Ascending aorta (tissue), 2 donors: ENCODE measurements at regions not wholly inside any gene's neighbourhood (a gene's known extent, or its start where the extent isn't known, plus 50 kb on each side); places are given as distances from the start of the nearest gene placed in this dataset.

ENCODE experiments used
- DNase-seq, 2 donors: peaks; one replicate each; pipeline ENCODE4 v3.0.0-alpha.2; 2019; ENCODE audit warnings: low spot score in 2 of 2
- H3K27ac ChIP-seq, 2 donors: fragments of 200-600 bp; sonication (generic); one replicate each; pipeline ENCODE4 v1.5.1; 2016 to 2017; ENCODE audit warnings: mild to moderate bottlenecking in 1 of 2
- H3K27me3 ChIP-seq: fragments of 200-600 bp; sonication (generic); one replicate; pipeline ENCODE4 v1.5.1; 2017
- H3K36me3 ChIP-seq, 2 donors: fragments of 200-600 bp; sonication (generic); one replicate each; pipeline ENCODE4 v1.5.1; 2016
- H3K4me1 ChIP-seq, 2 donors: fragments of 200-600 bp; sonication (generic); one replicate each; pipeline ENCODE4 v1.5.1; 2016 to 2017; ENCODE audit warnings: mild to moderate bottlenecking in 1 of 2
- H3K4me3 ChIP-seq, 2 donors: fragments of 200-600 bp; sonication (generic); one replicate each; pipeline ENCODE4 v1.5.1; 2016 to 2017; ENCODE audit warnings: mild to moderate bottlenecking in 1 of 2
- H3K9me3 ChIP-seq, 2 donors: fragments of 200-600 bp; sonication (generic); one replicate each; pipeline ENCODE4 v1.5.1; 2016
- CTCF ChIP-seq, 3 experiments: fragments of 200-600 bp in 2 of 3; fragments of 450-650 bp in 1 of 3; sonication (generic) in 2 of 3; IDR thresholded peaks; one replicate each; pipeline ENCODE4 v1.5.1; 2016 to 2019; ENCODE audit warnings: antibody characterized with exemption in 3 of 3, mild to moderate bottlenecking in 1 of 3, moderate library complexity in 1 of 3
- intact Hi-C: fragments of 100-400 bp; cut with DNase I; formaldehyde crosslinking; loops from one replicate; pipeline ENCODE4 v1.15.1; 2023

- no peak overlapping the region for H3K4me3 ChIP-seq
- H3K36me3 ChIP-seq: no peaks in the 10 kb centered on the region
- H3K9me3 ChIP-seq: peaks cover 0 to 21% of the 10 kb centered on the region in 2 donors
- H3K27ac ChIP-seq: no peak overlapping the region
- no peak for DNase-seq
- no peaks in the 10 kb centered on the region for H3K27me3 ChIP-seq
- TF ChIP-seq CTCF (IDR thresholded peaks at IDR 0.05): no peak
- intact Hi-C loops: no loop called here
- H3K4me1 ChIP-seq: no peaks in the 10 kb centered on the region
Measured at GRCh38 chr2:186328838-186329237, 157.2 kb upstream of the ZC3H15 start.

GRCh38 chr2:186330050-186330449, 156.0 kb upstream of the ZC3H15 start:
- Histone ChIP-seq H3K27ac (no peak overlapping the region), H3K4me1 (no peaks in the 10 kb centered on the region), H3K27me3 (no peaks in the 10 kb centered on the region), H3K9me3 (peaks cover 0 to 14% of the 10 kb centered on the region in 2 donors), H3K4me3 (no peak overlapping the region), H3K36me3 (no peaks in the 10 kb centered on the region)
- TF ChIP-seq CTCF (IDR thresholded peaks at IDR 0.05): no peak
- DNase-seq: no peak
- intact Hi-C loops: no loop called here

- peaks cover 0 to 8% of the 10 kb centered on the region in 2 donors for H3K9me3 ChIP-seq
- H3K4me3 ChIP-seq: no peak overlapping the region
- H3K27me3 ChIP-seq: no peaks in the 10 kb centered on the region
- peaks cover 0 to 3% of the 10 kb centered on the region in 2 donors for H3K36me3 ChIP-seq
- no peak overlapping the region for H3K27ac ChIP-seq
- intact Hi-C loops: no loop called here
- TF ChIP-seq CTCF (IDR thresholded peaks at IDR 0.05): no peak
- no peaks in the 10 kb centered on the region for H3K4me1 ChIP-seq
- DNase-seq: no peak
Measured at GRCh38 chr2:186339716-186340115, 146.3 kb upstream of the ZC3H15 start.

GRCh38 chr2:186342029-186342428, 144.0 kb upstream of the ZC3H15 start:
- DNase-seq: no peak
- Histone ChIP-seq H3K4me1 (no peaks in the 10 kb centered on the region), H3K4me3 (no peak overlapping the region), H3K27ac (no peak overlapping the region), H3K36me3 (peaks cover 0 to 3% of the 10 kb centered on the region in 2 donors), H3K9me3 (peaks cover 0 to 8% of the 10 kb centered on the region in 2 donors), H3K27me3 (no peaks in the 10 kb centered on the region)
- intact Hi-C loops: no loop called here
- no peak for TF ChIP-seq CTCF (IDR thresholded peaks at IDR 0.05)

- no peak overlapping the region for H3K27ac ChIP-seq
- H3K4me3 ChIP-seq: no peak overlapping the region
- TF ChIP-seq CTCF (IDR thresholded peaks at IDR 0.05): no peak
- H3K36me3 ChIP-seq: peaks cover 0 to 3% of the 10 kb centered on the region in 2 donors
- H3K9me3 ChIP-seq: no peaks in the 10 kb centered on the region
- no peaks in the 10 kb centered on the region for H3K27me3 ChIP-seq
- no peak for DNase-seq
- intact Hi-C loops: no loop called here
- H3K4me1 ChIP-seq: no peaks in the 10 kb centered on the region
Measured at GRCh38 chr2:186345745-186346144, 140.3 kb upstream of the ZC3H15 start.

- Histone ChIP-seq H3K4me1 (no peaks in the 10 kb centered on the region), H3K27ac (no peak overlapping the region), H3K27me3 (no peaks in the 10 kb centered on the region), H3K9me3 (no peaks in the 10 kb centered on the region), H3K36me3 (peaks cover 0 to 3% of the 10 kb centered on the region in 2 donors), H3K4me3 (no peak overlapping the region)
- intact Hi-C loops: no loop called here
- no peak for TF ChIP-seq CTCF (IDR thresholded peaks at IDR 0.05)
- DNase-seq: no peak
Measured at GRCh38 chr2:186346216-186346615, 139.8 kb upstream of the ZC3H15 start.
